Fibroblast of villous mesenchyme (primary cell): ENCODE measurements at regions not wholly inside any gene's neighbourhood (a gene's known extent, or its start where the extent isn't known, plus 50 kb on each side); places are given as distances from the start of the nearest gene placed in this dataset.

Source experiments
- DNase-seq: peaks from one replicate; pipeline ENCODE4 v3.0.0-alpha.2; 2010; ENCODE audit warnings: low read depth
- H3K4me3 ChIP-seq: 2 replicates; pipeline ENCODE4 v1.5.1; 2011; ENCODE audit warnings: low read depth, mild to moderate bottlenecking, low read length
- TF ChIP-seq, protein P1 (sequence below): IDR thresholded peaks from 2 replicates; pipeline ENCODE4 v1.5.1; 2012; ENCODE audit warnings: low read depth, mild to moderate bottlenecking, low read length; ENCODE audit not compliant: insufficient read depth

DNA sequence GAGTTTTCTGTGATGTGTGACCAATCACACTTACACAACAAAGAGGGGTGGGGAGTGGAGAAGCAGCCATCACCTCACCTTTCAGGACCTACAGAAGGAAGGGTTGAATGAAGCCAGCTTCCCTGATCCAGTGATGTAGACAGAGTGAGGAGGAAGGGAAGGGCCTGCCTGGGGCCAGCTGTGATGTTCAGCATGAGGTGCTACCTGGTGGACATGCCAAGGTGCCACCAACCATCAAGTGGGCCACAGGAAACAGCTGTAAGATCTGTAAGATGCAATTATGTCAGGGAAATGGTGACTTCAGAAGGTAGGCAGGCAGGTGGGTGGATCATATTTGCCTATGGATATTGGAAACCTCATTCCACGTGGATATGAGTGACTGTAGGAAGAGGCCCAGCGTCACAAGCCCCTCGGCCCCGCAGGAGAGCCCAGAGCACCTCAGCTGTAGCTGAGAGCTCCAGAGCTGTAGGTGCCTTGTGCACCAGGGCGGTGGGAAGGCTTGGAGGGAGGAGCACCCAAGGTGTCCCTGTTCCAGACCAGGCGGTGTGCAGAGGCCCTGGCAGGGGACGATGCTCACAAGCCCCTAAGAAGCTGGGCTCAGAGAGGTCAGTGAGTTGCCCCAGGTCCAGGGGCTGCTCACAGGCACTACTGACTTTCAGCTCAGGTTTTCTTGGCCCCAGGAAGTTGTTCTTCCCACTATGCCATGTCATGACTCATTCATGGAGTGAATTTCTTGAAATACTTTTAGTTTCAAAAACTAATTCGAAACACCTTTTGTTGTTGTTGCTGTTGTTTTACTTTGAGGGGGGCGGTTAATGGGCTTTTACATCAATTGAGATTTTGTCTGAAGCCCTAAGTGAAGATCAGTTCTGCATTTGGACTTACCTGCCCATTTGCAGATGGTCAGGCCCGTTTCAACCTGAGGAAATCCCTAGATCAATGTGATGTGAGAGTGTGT, 94.2 kb upstream of the ALDH1A3 start:
- no peak for DNase-seq
- TF ChIP-seq, protein P1, sequence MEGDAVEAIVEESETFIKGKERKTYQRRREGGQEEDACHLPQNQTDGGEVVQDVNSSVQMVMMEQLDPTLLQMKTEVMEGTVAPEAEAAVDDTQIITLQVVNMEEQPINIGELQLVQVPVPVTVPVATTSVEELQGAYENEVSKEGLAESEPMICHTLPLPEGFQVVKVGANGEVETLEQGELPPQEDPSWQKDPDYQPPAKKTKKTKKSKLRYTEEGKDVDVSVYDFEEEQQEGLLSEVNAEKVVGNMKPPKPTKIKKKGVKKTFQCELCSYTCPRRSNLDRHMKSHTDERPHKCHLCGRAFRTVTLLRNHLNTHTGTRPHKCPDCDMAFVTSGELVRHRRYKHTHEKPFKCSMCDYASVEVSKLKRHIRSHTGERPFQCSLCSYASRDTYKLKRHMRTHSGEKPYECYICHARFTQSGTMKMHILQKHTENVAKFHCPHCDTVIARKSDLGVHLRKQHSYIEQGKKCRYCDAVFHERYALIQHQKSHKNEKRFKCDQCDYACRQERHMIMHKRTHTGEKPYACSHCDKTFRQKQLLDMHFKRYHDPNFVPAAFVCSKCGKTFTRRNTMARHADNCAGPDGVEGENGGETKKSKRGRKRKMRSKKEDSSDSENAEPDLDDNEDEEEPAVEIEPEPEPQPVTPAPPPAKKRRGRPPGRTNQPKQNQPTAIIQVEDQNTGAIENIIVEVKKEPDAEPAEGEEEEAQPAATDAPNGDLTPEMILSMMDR = no peak
- no peak overlapping the region for H3K4me3 ChIP-seq

DNA sequence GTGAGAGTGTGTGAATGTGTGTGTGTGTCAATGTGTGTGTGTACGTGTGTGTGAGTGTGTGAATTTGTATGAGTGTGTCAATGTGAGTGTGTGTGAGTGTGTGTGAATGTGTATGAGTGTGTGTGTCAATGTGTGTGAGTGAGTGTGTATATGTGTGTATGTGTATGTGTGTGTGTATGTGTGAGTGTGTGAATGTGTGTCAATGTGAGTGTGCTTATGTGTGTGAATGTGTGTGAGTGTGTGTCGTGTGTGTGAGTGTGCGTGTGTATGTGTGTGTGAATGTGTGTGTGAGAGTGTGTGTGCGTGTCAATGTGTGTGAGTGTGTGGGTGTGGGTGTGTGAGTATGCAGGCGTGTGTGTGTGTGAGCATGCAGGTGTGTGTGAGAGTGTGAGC, 93.5 kb upstream of the ALDH1A3 start:
- no peak overlapping the region for H3K4me3 ChIP-seq
- no peak for DNase-seq
- TF ChIP-seq, protein P1 = no peak

DNA sequence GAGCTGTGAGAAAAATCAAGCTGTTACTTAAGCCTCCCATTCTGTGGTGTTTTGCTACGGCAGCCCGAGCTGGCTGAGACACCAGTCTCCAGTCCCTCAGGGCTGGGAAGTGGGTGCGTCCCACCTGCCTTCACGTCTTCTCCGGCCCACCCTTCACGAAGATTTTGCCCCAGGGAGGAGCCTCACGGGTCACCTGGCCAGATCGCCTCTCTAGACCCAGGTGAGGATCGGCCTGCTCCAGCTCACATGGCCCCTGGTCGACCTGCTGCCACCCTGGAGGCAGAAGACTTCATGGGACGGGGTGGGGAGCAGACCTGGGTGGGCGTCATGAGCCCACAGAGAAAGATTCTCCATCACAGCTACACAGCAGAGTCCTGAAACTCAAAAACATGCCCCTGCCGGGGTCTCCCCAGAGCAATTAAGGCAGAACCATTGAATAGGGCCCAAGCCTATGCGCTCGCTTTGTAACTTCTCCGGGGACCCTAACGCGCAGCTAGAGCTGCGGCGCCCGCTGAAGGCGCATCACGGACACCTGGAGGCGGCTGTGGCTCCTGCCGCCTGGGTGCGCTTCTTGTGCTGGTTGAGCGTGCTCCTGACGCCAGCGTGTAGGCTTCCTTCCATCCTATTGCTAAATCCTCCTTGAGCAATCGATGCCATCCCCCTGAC, 92.6 kb upstream of the ALDH1A3 start:
- no peak for DNase-seq
- H3K4me3 ChIP-seq = no peak overlapping the region
- TF ChIP-seq, protein P1 = no peak

DNA sequence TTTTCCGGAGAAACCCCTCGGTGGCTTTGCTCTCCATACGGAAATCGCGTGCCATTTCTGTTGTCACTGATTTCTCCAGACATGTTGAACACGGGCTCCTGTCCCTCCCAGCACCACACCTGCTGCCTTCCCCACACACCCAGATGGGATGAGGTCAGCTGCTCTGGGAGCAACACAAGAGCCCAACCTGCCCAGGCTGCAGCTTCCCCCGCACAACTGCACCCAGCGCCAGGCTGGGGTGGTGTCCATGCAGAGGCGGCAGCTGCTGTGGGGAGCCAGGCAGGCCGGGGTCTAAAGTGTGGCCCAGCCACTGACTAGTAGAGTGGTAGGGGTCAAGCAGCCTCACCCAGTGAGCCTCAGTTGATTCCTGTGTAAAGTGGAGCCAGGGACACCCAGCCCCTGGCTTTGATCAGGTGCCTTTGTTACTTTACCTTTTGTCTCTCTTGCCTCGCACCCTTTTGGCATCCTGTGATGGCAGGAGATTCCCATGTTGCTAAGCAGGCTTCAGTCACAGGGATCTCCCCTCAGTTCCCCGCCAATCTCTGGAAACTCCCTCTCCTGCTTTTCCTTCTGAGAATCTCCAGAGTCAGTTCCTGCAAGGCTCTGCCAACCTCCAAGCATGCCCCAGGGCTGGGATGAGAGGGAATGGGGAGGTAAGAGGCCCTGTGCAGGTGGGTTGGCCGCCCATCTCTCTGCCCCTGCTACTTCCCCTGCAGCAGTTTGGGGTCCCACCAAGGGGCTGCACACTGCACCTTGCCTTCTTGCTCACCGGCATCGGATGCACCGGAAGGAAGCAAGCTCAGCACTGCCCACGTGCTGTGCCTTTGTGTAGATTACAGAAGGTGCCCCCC, 91.8 kb upstream of the ALDH1A3 start:
- TF ChIP-seq, protein P1 = no peak
- DNase-seq = no peak
- H3K4me3 ChIP-seq = no peak overlapping the region

DNA sequence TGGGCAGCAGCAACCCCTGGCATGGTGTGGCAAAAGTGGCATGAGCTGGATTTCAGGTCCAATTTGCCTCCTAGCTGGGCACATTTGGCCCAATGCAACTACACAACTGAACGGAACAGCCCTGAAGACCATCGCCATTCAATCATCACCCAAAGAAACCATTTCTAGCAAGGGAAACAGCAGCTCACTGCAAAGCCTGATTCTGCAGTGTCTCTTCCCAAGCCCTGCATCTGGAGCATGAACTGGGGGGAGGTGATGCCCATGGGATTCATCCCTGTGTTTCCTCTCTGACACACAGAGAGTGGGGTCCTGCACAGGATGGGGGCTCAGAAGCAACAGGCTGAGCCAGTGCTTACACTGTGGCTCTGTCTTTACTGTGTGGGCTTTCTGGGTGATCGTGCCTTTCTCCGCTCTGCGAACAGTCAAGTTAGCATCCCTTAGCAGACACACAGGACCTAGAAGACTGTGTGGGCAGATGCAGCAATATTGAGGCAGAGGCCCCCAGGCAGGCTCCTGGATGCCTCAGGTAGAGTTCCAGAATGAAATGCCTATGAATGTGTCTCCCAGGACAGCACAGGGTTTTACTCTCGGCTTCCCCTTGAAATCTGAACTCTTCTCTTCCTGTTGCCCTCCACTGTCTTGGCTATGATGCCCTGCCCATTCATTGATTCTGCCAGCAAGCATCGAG, 91.1 kb upstream of the ALDH1A3 start:
- TF ChIP-seq, protein P1 = no peak
- no peak for DNase-seq
- H3K4me3 ChIP-seq = no peak overlapping the region

DNA sequence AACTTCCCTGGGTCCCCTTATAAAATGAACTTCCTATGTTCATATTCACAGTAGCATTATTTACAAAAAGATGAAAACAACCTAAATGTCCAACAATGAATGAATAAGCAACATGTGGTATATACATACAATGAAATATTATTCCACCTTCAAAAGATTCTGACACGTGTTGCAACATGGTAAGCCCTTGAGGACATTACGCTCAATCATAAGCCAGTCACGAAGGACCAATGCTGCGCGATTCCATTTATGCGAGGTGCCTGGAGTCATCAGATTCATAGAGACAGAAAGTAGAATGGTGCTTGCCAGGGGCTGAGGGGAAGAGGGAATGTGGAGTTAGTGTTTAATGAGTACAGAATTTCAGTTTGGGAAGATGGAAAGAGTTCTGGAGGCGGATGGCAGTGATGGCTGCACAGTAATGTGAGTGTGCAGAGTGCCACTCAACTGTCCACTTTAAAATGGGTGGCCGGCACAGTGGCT, 88.8 kb upstream of the ALDH1A3 start:
- no peak for DNase-seq
- TF ChIP-seq, protein P1 = no peak
- H3K4me3 ChIP-seq = no peak overlapping the region
